SU-DHL-6 (cell line): ENCODE measurements at regions not wholly inside any gene's neighbourhood (a gene's known extent, or its start where the extent isn't known, plus 50 kb on each side); places are given as distances from the start of the nearest gene placed in this dataset.

Source experiments
- H2AFZ ChIP-seq: fragments of 200-600 bp; sonication (generic); 2 replicates; pipeline ENCODE4 v1.6.1; 2014; ENCODE audit warnings: low read depth, mild to moderate bottlenecking, moderate library complexity, mixed read lengths, antibody characterized with exemption, low read length; ENCODE audit not compliant: severe bottlenecking
- H3F3A ChIP-seq: fragments of 200-600 bp; shearing (Covaris generic); 2 replicates; pipeline ENCODE4 v1.6.0; 2016; ENCODE audit warnings: antibody characterized with exemption, mild to moderate bottlenecking; ENCODE audit not compliant: insufficient read depth
- H3K27ac ChIP-seq: fragments of 200-600 bp; sonication (generic); 2 replicates; pipeline ENCODE4 v1.5.1; 2016; ENCODE audit warnings: low read depth, mild to moderate bottlenecking, low read length, moderate library complexity, mixed read lengths
- H3K27me3 ChIP-seq: fragments of 200-600 bp; sonication (generic), shearing (Covaris generic); 2 replicates; pipeline ENCODE4 v1.6.0; 2014; ENCODE audit warnings: mild to moderate bottlenecking, low read length
- H3K36me3 ChIP-seq: fragments of 200-600 bp; sonication (generic); 2 replicates; pipeline ENCODE4 v1.6.1; 2014; ENCODE audit warnings: mild to moderate bottlenecking, low read length, mixed read lengths
- H3K4me2 ChIP-seq: fragments of 300-600, 200-600 bp; shearing (Covaris generic), sonication (generic); 2 replicates; pipeline ENCODE4 v1.6.0; 2014; ENCODE audit warnings: low read length, low read depth, mild to moderate bottlenecking; ENCODE audit not compliant: poor library complexity, severe bottlenecking
- H3K4me3 ChIP-seq: fragments of 200-600 bp; sonication (generic); 2 replicates; pipeline ENCODE4 v1.5.1; 2014; ENCODE audit warnings: antibody characterized with exemption, low read length, mild to moderate bottlenecking, mixed read lengths; ENCODE audit not compliant: insufficient read depth, poor library complexity, severe bottlenecking
- H3K79me2 ChIP-seq: fragments of 200-600 bp; sonication (generic); 2 replicates; pipeline ENCODE4 v1.6.1; 2014; ENCODE audit warnings: mild to moderate bottlenecking, low read length, moderate library complexity; ENCODE audit not compliant: insufficient read depth
- H3K9ac ChIP-seq: fragments of 200-600 bp; sonication (generic); 2 replicates; pipeline ENCODE4 v1.7.0; 2014; ENCODE audit warnings: mild to moderate bottlenecking, low read length
- H3K9me2 ChIP-seq: fragments of 200-600 bp; sonication (generic); replicated peaks from 2 replicates; pipeline ENCODE4 v1.6.1; 2014; ENCODE audit warnings: low read length; ENCODE audit not compliant: insufficient read depth
- H3K9me3 ChIP-seq: fragments of 200-600 bp; sonication (generic); 2 replicates; pipeline ENCODE4 v1.6.1; 2014; ENCODE audit warnings: low read length, mixed read lengths; ENCODE audit not compliant: insufficient read depth
- H4K20me1 ChIP-seq: fragments of 200-600 bp; sonication (generic); 2 replicates; pipeline ENCODE4 v1.6.1; 2014; ENCODE audit warnings: low read depth, mild to moderate bottlenecking, antibody characterized with exemption, low read length, moderate library complexity, mixed read lengths
- CTCF ChIP-seq: fragments of 200-600 bp; sonication (generic); IDR thresholded peaks from one replicate; pipeline ENCODE4 v1.5.1; 2017; ENCODE audit warnings: antibody characterized with exemption, mild to moderate bottlenecking, low read length, moderate library complexity; ENCODE audit not compliant: insufficient read depth, poor library complexity, severe bottlenecking
- EZH2phosphoT487 ChIP-seq: fragments of 200-600 bp; sonication (generic), shearing (Covaris generic); conservative IDR thresholded peaks from 2 replicates; pipeline ENCODE4 v1.6.1; 2018; ENCODE audit warnings: mild to moderate bottlenecking, antibody characterized with exemption, low read length, moderate library complexity, mixed read lengths

GRCh38 chr10:29055101-29055500 is 233.8 kb upstream of the LYZL1 start:
- TF ChIP-seq EZH2phosphoT487 (no peak), CTCF (no peak)
- H2AFZ ChIP-seq, result no peak overlapping the region
- H3K4me2 ChIP-seq, result no peak overlapping the region
- H3F3A ChIP-seq, result no peaks in the 10 kb centered on the region
- no peaks in the 10 kb centered on the region for H3K79me2 ChIP-seq
- no peaks in the 10 kb centered on the region for H3K36me3 ChIP-seq
- no peaks in the 10 kb centered on the region for H3K9me3 ChIP-seq
- no peak overlapping the region for H3K9ac ChIP-seq
- no peak overlapping the region for H3K27ac ChIP-seq
- no peaks in the 10 kb centered on the region for H4K20me1 ChIP-seq
- no peaks in the 10 kb centered on the region for H3K27me3 ChIP-seq
- no peak overlapping the region for H3K4me3 ChIP-seq
- no peaks in the 10 kb centered on the region for H3K9me2 ChIP-seq

DNA sequence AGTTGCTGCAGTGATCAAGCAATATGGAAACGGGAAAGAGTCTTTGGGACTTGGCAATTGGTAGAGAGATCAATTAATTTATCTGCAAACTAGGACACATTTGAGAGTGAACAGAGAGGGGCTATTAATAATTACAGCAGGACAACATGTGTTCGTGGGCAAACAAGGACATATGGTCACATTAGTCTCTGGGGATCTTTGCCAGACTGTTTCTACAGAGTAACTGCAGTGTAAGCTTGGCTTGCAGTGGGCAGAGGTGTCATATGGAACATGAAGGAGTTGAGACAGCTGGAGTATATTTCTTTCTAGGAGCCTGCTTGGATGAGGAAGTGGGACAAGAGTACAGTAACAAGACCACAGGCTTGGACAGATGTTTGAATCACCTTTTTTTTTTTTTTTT is 232.1 kb upstream of the LYZL1 start:
- Histone ChIP-seq H4K20me1 (no peaks in the 10 kb centered on the region), H3F3A (no peaks in the 10 kb centered on the region), H3K27ac (no peak overlapping the region), H3K9me3 (no peaks in the 10 kb centered on the region), H2AFZ (no peak overlapping the region), H3K79me2 (no peaks in the 10 kb centered on the region), H3K36me3 (no peaks in the 10 kb centered on the region), H3K9ac (no peak overlapping the region), H3K27me3 (no peaks in the 10 kb centered on the region), H3K9me2 (no peaks in the 10 kb centered on the region), H3K4me3 (no peak overlapping the region), H3K4me2 (no peak overlapping the region)
- TF ChIP-seq CTCF (no peak), EZH2phosphoT487 (no peak)

- Histone ChIP-seq H3K9me2 (no peaks in the 10 kb centered on the region), H3K9me3 (no peaks in the 10 kb centered on the region), H4K20me1 (no peaks in the 10 kb centered on the region), H3K27ac (no peak overlapping the region), H3K9ac (no peak overlapping the region), H3K36me3 (no peaks in the 10 kb centered on the region), H2AFZ (no peak overlapping the region), H3K4me2 (no peak overlapping the region), H3K27me3 (no peaks in the 10 kb centered on the region), H3K79me2 (no peaks in the 10 kb centered on the region), H3K4me3 (no peak overlapping the region), H3F3A (no peaks in the 10 kb centered on the region)
- TF ChIP-seq CTCF, result no peak
Observed at GRCh38 chr10:29057822-29058331, 231.0 kb upstream of the LYZL1 start.
